ENCODE measurements at regions not wholly inside any gene's neighbourhood (a gene's known extent, or its start where the extent isn't known, plus 50 kb on each side); places are given as distances from the start of the nearest gene placed in this dataset.

DNA sequence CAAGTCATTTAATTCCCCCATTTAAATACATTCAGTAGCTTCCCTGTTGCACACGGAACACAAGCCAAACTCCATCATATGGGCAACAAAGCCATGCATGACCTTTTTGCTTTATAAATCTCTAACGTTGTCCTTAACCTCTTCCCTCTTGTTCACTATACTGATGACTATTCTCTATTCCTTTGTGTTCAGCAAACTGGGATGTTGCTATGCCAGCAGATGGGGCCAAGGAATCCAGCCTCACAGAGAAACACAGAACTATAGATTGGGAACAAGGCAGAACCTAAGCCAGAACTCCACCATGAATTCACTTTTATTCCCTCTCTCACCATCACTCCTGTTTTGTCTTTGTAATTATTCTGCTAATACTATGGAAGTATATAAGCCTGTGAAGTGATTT, 398.4 kb downstream of the TUSC7 start:
- DNase-seq (ENCODE audit: low spot score) (no peak), ATAC-seq (no peak)
- Histone ChIP-seq H3K27me3 (ENCODE audit: insufficient read depth) (no peaks in the 10 kb centered on the region), H3K4me1 (ENCODE audit: insufficient read depth) (peaks cover 2% of the 10 kb centered on the region; the same call in 1 of the 2 replicates), H2AFZ (no peak overlapping the region), H3K4me3 (no peak overlapping the region), H4K20me1 (replicated peaks; ENCODE audit: insufficient read depth) (no peaks in the 10 kb centered on the region), H3F3A (replicated peaks; ENCODE audit: low read depth) (no peaks in the 10 kb centered on the region), H3K79me2 (replicated peaks; ENCODE audit: insufficient read depth) (no peaks in the 10 kb centered on the region), H3K27ac (ENCODE audit: low read depth) (no peak overlapping the region), H3K9me2 (ENCODE audit: insufficient read depth) (no peaks in the 10 kb centered on the region; the same call in 1 of the 2 replicates), H3K36me3 (ENCODE audit: insufficient read depth) (no peaks in the 10 kb centered on the region), H3K4me2 (no peak overlapping the region)
- Mint-ChIP-seq H3K4me3 (no peak overlapping the region), H3K36me3 (ENCODE audit: low read depth) (peaks cover 3% of the 10 kb centered on the region; the same call in 2 of the 3 replicates), H3K4me1 (peaks cover 19% of the 10 kb centered on the region), H3K9me3 (peaks cover 3% of the 10 kb centered on the region; the same call in 2 of the 3 replicates), H3K27me3 (ENCODE audit: insufficient read depth, low read depth, poor library complexity) (peaks cover 2% of the 10 kb centered on the region), H3K27ac (no peak overlapping the region)
- TF ChIP-seq, protein P1, sequence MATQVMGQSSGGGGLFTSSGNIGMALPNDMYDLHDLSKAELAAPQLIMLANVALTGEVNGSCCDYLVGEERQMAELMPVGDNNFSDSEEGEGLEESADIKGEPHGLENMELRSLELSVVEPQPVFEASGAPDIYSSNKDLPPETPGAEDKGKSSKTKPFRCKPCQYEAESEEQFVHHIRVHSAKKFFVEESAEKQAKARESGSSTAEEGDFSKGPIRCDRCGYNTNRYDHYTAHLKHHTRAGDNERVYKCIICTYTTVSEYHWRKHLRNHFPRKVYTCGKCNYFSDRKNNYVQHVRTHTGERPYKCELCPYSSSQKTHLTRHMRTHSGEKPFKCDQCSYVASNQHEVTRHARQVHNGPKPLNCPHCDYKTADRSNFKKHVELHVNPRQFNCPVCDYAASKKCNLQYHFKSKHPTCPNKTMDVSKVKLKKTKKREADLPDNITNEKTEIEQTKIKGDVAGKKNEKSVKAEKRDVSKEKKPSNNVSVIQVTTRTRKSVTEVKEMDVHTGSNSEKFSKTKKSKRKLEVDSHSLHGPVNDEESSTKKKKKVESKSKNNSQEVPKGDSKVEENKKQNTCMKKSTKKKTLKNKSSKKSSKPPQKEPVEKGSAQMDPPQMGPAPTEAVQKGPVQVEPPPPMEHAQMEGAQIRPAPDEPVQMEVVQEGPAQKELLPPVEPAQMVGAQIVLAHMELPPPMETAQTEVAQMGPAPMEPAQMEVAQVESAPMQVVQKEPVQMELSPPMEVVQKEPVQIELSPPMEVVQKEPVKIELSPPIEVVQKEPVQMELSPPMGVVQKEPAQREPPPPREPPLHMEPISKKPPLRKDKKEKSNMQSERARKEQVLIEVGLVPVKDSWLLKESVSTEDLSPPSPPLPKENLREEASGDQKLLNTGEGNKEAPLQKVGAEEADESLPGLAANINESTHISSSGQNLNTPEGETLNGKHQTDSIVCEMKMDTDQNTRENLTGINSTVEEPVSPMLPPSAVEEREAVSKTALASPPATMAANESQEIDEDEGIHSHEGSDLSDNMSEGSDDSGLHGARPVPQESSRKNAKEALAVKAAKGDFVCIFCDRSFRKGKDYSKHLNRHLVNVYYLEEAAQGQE (IDR thresholded peaks at IDR 0.05; ENCODE audit: unreplicated experiment) = no peak
- TF ChIP-seq, protein P2, sequence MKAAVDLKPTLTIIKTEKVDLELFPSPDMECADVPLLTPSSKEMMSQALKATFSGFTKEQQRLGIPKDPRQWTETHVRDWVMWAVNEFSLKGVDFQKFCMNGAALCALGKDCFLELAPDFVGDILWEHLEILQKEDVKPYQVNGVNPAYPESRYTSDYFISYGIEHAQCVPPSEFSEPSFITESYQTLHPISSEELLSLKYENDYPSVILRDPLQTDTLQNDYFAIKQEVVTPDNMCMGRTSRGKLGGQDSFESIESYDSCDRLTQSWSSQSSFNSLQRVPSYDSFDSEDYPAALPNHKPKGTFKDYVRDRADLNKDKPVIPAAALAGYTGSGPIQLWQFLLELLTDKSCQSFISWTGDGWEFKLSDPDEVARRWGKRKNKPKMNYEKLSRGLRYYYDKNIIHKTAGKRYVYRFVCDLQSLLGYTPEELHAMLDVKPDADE (IDR thresholded peaks at IDR 0.05) = no peak
- TF ChIP-seq POLR2AphosphoS5 (IDR thresholded peaks at IDR 0.05; ENCODE audit: low read depth) (no peak), ZNF331 (CRISPR knock-in tag; IDR thresholded peaks at IDR 0.05; ENCODE audit: low read depth) (no peak), EZH2phosphoT487 (IDR thresholded peaks at IDR 0.05; ENCODE audit: unreplicated experiment) (no peak), NANOG (IDR thresholded peaks at IDR 0.05; ENCODE audit: borderline replicate concordance) (no peak), EZH2 (IDR thresholded peaks at IDR 0.05; ENCODE audit: low read depth, unreplicated experiment) (no peak), CREB1 (CRISPR knock-in tag; IDR thresholded peaks at IDR 0.05; ENCODE audit: low read depth) (no peak), ZNF114 (CRISPR knock-in tag; IDR thresholded peaks at IDR 0.05) (no peak), STAT1 (IDR thresholded peaks at IDR 0.05; ENCODE audit: unreplicated experiment) (no peak), JUNB (IDR thresholded peaks at IDR 0.05; ENCODE audit: unreplicated experiment) (no peak)
- TF ChIP-seq, protein P3, sequence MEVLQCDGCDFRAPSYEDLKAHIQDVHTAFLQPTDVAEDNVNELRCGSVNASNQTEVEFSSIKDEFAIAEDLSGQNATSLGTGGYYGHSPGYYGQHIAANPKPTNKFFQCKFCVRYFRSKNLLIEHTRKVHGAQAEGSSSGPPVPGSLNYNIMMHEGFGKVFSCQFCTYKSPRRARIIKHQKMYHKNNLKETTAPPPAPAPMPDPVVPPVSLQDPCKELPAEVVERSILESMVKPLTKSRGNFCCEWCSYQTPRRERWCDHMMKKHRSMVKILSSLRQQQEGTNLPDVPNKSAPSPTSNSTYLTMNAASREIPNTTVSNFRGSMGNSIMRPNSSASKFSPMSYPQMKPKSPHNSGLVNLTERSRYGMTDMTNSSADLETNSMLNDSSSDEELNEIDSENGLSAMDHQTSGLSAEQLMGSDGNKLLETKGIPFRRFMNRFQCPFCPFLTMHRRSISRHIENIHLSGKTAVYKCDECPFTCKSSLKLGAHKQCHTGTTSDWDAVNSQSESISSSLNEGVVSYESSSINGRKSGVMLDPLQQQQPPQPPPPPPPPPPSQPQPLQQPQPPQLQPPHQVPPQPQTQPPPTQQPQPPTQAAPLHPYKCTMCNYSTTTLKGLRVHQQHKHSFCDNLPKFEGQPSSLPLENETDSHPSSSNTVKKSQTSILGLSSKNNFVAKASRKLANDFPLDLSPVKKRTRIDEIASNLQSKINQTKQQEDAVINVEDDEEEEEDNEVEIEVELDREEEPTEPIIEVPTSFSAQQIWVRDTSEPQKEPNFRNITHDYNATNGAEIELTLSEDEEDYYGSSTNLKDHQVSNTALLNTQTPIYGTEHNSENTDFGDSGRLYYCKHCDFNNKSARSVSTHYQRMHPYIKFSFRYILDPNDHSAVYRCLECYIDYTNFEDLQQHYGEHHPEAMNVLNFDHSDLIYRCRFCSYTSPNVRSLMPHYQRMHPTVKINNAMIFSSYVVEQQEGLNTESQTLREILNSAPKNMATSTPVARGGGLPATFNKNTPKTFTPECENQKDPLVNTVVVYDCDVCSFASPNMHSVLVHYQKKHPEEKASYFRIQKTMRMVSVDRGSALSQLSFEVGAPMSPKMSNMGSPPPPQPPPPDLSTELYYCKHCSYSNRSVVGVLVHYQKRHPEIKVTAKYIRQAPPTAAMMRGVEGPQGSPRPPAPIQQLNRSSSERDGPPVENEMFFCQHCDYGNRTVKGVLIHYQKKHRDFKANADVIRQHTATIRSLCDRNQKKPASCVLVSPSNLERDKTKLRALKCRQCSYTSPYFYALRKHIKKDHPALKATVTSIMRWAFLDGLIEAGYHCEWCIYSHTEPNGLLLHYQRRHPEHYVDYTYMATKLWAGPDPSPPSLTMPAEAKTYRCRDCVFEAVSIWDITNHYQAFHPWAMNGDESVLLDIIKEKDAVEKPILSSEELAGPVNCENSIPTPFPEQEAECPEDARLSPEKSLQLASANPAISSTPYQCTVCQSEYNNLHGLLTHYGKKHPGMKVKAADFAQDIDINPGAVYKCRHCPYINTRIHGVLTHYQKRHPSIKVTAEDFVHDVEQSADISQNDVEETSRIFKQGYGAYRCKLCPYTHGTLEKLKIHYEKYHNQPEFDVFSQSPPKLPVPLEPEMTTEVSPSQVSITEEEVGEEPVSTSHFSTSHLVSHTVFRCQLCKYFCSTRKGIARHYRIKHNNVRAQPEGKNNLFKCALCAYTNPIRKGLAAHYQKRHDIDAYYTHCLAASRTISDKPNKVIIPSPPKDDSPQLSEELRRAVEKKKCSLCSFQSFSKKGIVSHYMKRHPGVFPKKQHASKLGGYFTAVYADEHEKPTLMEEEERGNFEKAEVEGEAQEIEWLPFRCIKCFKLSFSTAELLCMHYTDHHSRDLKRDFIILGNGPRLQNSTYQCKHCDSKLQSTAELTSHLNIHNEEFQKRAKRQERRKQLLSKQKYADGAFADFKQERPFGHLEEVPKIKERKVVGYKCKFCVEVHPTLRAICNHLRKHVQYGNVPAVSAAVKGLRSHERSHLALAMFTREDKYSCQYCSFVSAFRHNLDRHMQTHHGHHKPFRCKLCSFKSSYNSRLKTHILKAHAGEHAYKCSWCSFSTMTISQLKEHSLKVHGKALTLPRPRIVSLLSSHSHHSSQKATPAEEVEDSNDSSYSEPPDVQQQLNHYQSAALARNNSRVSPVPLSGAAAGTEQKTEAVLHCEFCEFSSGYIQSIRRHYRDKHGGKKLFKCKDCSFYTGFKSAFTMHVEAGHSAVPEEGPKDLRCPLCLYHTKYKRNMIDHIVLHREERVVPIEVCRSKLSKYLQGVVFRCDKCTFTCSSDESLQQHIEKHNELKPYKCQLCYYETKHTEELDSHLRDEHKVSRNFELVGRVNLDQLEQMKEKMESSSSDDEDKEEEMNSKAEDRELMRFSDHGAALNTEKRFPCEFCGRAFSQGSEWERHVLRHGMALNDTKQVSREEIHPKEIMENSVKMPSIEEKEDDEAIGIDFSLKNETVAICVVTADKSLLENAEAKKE (CRISPR knock-in tag; IDR thresholded peaks at IDR 0.05) = no peak
- TF ChIP-seq, protein P4, sequence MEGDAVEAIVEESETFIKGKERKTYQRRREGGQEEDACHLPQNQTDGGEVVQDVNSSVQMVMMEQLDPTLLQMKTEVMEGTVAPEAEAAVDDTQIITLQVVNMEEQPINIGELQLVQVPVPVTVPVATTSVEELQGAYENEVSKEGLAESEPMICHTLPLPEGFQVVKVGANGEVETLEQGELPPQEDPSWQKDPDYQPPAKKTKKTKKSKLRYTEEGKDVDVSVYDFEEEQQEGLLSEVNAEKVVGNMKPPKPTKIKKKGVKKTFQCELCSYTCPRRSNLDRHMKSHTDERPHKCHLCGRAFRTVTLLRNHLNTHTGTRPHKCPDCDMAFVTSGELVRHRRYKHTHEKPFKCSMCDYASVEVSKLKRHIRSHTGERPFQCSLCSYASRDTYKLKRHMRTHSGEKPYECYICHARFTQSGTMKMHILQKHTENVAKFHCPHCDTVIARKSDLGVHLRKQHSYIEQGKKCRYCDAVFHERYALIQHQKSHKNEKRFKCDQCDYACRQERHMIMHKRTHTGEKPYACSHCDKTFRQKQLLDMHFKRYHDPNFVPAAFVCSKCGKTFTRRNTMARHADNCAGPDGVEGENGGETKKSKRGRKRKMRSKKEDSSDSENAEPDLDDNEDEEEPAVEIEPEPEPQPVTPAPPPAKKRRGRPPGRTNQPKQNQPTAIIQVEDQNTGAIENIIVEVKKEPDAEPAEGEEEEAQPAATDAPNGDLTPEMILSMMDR (conservative IDR thresholded peaks at IDR 0.05; ENCODE audit: low read depth in 2 of 2) = no peak

Measured in GM23338 (cell line).